ENCODE measurements at regions not wholly inside any gene's neighbourhood (a gene's known extent, or its start where the extent isn't known, plus 50 kb on each side); places are given as distances from the start of the nearest gene placed in this dataset.

- 72% methylated on average over 1 of the region's 1 CpG; no CpG with 5 or more reads in 1 of the 2 donors for WGBS, 2 donors
- DNase-seq (no peak), ATAC-seq (ENCODE audit: low FRiP score in 2 of 2) (no peak)
- H3K36me3 ChIP-seq: no peaks in the 10 kb centered on the region
- H3K9me3 ChIP-seq: no peaks in the 10 kb centered on the region
- H3K4me1 ChIP-seq: no peaks in the 10 kb centered on the region
- TF ChIP-seq CTCF (IDR thresholded peaks at IDR 0.05) (no peak), EP300 (IDR thresholded peaks at IDR 0.05) (no peak), POLR2A (IDR thresholded peaks at IDR 0.05) (no peak), POLR2AphosphoS5 (IDR thresholded peaks at IDR 0.05) (no peak)
- no peaks in the 10 kb centered on the region for H3K27me3 ChIP-seq
- no peak overlapping the region for H3K4me3 ChIP-seq
- no peak overlapping the region for H3K27ac ChIP-seq
Observed at GRCh38 chr1:221286399-221286798, 407.2 kb downstream of the HLX start.

GRCh38 chr1:221289103-221289502, 409.9 kb downstream of the HLX start:
- no peak overlapping the region for H3K4me3 ChIP-seq
- 70 to 72% methylated on average over 2 of the region's 2 CpGs for WGBS, 2 donors
- ATAC-seq (ENCODE audit: low FRiP score in 2 of 2) (no peak), DNase-seq (no peak)
- no peak overlapping the region for H3K27ac ChIP-seq
- H3K4me1 ChIP-seq: no peaks in the 10 kb centered on the region
- no peak for TF ChIP-seq CTCF (IDR thresholded peaks at IDR 0.05)
- TF ChIP-seq POLR2A (IDR thresholded peaks at IDR 0.05): no peak
- no peak for TF ChIP-seq EP300 (IDR thresholded peaks at IDR 0.05)
- no peak for TF ChIP-seq POLR2AphosphoS5 (IDR thresholded peaks at IDR 0.05)
- no peaks in the 10 kb centered on the region for H3K36me3 ChIP-seq
- no peaks in the 10 kb centered on the region for H3K9me3 ChIP-seq
- no peaks in the 10 kb centered on the region for H3K27me3 ChIP-seq

GRCh38 chr1:221290669-221291068, 411.4 kb downstream of the HLX start:
- Histone ChIP-seq H3K36me3 (no peaks in the 10 kb centered on the region), H3K4me3 (no peak overlapping the region), H3K9me3 (no peaks in the 10 kb centered on the region), H3K4me1 (no peaks in the 10 kb centered on the region), H3K27me3 (no peaks in the 10 kb centered on the region), H3K27ac (no peak overlapping the region)
- ATAC-seq (ENCODE audit: low FRiP score in 2 of 2): no peak
- no peak for TF ChIP-seq CTCF (IDR thresholded peaks at IDR 0.05)
- no peak for TF ChIP-seq POLR2A (IDR thresholded peaks at IDR 0.05)
- no peak for TF ChIP-seq EP300 (IDR thresholded peaks at IDR 0.05)
- no peak for TF ChIP-seq POLR2AphosphoS5 (IDR thresholded peaks at IDR 0.05)
- 83 to 84% methylated on average over 4 of the region's 4 CpGs for WGBS, 2 donors
- DNase-seq: no peak

- Histone ChIP-seq H3K36me3 (no peaks in the 10 kb centered on the region), H3K27me3 (no peaks in the 10 kb centered on the region), H3K27ac (no peak overlapping the region), H3K9me3 (no peaks in the 10 kb centered on the region), H3K4me1 (no peaks in the 10 kb centered on the region), H3K4me3 (no peak overlapping the region)
- 76 to 87% methylated on average over 5 of the region's 5 CpGs for WGBS, 2 donors
- DNase-seq (no peak), ATAC-seq (ENCODE audit: low FRiP score in 2 of 2) (no peak)
- TF ChIP-seq EP300 (IDR thresholded peaks at IDR 0.05) (no peak), CTCF (IDR thresholded peaks at IDR 0.05) (no peak), POLR2A (IDR thresholded peaks at IDR 0.05) (no peak), POLR2AphosphoS5 (IDR thresholded peaks at IDR 0.05) (no peak)
Observed at GRCh38 chr1:221291113-221291512, 411.9 kb downstream of the HLX start.

GRCh38 chr1:221292652-221293051, 413.4 kb downstream of the HLX start:
- no peaks in the 10 kb centered on the region for H3K9me3 ChIP-seq
- no peak for TF ChIP-seq POLR2AphosphoS5 (IDR thresholded peaks at IDR 0.05)
- no peak for TF ChIP-seq CTCF (IDR thresholded peaks at IDR 0.05)
- TF ChIP-seq EP300 (IDR thresholded peaks at IDR 0.05): no peak
- TF ChIP-seq POLR2A (IDR thresholded peaks at IDR 0.05): no peak
- DNase-seq (no peak), ATAC-seq (ENCODE audit: low FRiP score in 2 of 2) (no peak)
- no peaks in the 10 kb centered on the region for H3K36me3 ChIP-seq
- no peaks in the 10 kb centered on the region for H3K4me1 ChIP-seq
- H3K27ac ChIP-seq: no peak overlapping the region
- H3K27me3 ChIP-seq: no peaks in the 10 kb centered on the region
- no peak overlapping the region for H3K4me3 ChIP-seq
- 79 to 85% methylated on average over 8 of the region's 8 CpGs for WGBS, 2 donors

Data from upper lobe of left lung (tissue), 6 donors.